NB4 (cell line): ENCODE measurements at regions not wholly inside any gene's neighbourhood (a gene's known extent, or its start where the extent isn't known, plus 50 kb on each side); places are given as distances from the start of the nearest gene placed in this dataset.

Source experiments
- MAX ChIP-seq: IDR thresholded peaks from 2 replicates; pipeline ENCODE4 v1.6.1; 2011; ENCODE audit warnings: low read depth, low read length
- MYC ChIP-seq: IDR thresholded peaks from 2 replicates; pipeline ENCODE4 v1.6.1; 2011; ENCODE audit warnings: low read depth, low read length
- POLR2A ChIP-seq: IDR thresholded peaks from 2 replicates; pipeline ENCODE4 v1.6.1; 2011; ENCODE audit warnings: mild to moderate bottlenecking; ENCODE audit not compliant: insufficient read length; ENCODE audit errors: extremely low read depth
- TF ChIP-seq, protein P1 (sequence below): IDR thresholded peaks from one replicate; pipeline ENCODE4 v1.5.1; 2012; ENCODE audit warnings: low read depth, low read length

DNA sequence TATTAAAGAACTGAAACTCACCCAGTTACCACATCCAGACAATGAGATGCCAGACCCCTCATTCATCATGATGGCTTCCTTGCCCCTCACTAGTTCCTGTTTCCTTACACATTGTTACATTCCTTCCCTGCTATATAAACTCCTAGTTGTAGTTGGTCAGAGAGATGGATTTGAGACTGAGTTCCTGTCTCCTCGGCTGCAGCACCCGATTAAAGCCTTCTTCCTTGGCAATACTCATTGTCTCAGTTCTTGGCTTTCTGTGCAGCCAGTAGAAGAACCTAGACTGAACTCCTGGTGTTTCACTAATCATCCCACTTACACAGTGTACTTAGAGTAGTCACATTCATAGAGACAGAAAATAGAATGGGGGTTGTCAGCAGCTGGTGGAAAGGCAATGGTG is 324.7 kb downstream of the TRIML1 start:
- no peak for TF ChIP-seq POLR2A
- no peak for TF ChIP-seq MYC
- TF ChIP-seq, protein P1, sequence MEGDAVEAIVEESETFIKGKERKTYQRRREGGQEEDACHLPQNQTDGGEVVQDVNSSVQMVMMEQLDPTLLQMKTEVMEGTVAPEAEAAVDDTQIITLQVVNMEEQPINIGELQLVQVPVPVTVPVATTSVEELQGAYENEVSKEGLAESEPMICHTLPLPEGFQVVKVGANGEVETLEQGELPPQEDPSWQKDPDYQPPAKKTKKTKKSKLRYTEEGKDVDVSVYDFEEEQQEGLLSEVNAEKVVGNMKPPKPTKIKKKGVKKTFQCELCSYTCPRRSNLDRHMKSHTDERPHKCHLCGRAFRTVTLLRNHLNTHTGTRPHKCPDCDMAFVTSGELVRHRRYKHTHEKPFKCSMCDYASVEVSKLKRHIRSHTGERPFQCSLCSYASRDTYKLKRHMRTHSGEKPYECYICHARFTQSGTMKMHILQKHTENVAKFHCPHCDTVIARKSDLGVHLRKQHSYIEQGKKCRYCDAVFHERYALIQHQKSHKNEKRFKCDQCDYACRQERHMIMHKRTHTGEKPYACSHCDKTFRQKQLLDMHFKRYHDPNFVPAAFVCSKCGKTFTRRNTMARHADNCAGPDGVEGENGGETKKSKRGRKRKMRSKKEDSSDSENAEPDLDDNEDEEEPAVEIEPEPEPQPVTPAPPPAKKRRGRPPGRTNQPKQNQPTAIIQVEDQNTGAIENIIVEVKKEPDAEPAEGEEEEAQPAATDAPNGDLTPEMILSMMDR: no peak
- TF ChIP-seq MAX: no peak
